ENCODE measurements at regions not wholly inside any gene's neighbourhood (a gene's known extent, or its start where the extent isn't known, plus 50 kb on each side); places are given as distances from the start of the nearest gene placed in this dataset.
"Not testable (repeated sequence)": the region's sequence is repeated elsewhere in the genome, so short reads cannot be mapped to it uniquely, and the experiment has no call there.

GRCh38 chr4:177791188-177791587 is 349.0 kb upstream of the AGA start:
- DNase-seq (ENCODE audit: low read depth in 4 of 4, low spot score in 3 of 4): no peak

- no peak for DNase-seq (ENCODE audit: low read depth in 4 of 4, low spot score in 3 of 4)
Measured at GRCh38 chr4:177796841-177797240, 354.6 kb upstream of the AGA start.

- DNase-seq (ENCODE audit: low read depth in 4 of 4, low spot score in 3 of 4): no peak
Measured at GRCh38 chr4:177798161-177798560, 355.9 kb upstream of the AGA start.

GRCh38 chr4:177802162-177802561 is 359.9 kb upstream of the AGA start:
- DNase-seq (ENCODE audit: low read depth in 4 of 4, low spot score in 3 of 4): no peak

GRCh38 chr4:177802661-177803060 is 360.4 kb upstream of the AGA start:
- DNase-seq (ENCODE audit: low read depth in 4 of 4, low spot score in 3 of 4): no peak

GRCh38 chr4:177803151-177803550 is 360.9 kb upstream of the AGA start:
- no peak for DNase-seq (ENCODE audit: low read depth in 4 of 4, low spot score in 3 of 4)

- DNase-seq (ENCODE audit: low read depth in 4 of 4, low spot score in 3 of 4): no peak
Measured at GRCh38 chr4:177809791-177810190, 367.6 kb upstream of the AGA start.

- DNase-seq (ENCODE audit: low read depth in 4 of 4, low spot score in 3 of 4): no peak
Measured at GRCh38 chr4:177810220-177810619, 368.0 kb upstream of the AGA start.

- not testable (repeated sequence) for DNase-seq (ENCODE audit: low read depth in 4 of 4, low spot score in 3 of 4)
Measured at GRCh38 chr4:177818392-177818791, 376.2 kb upstream of the AGA start.

- no peak for DNase-seq (ENCODE audit: low read depth in 4 of 4, low spot score in 3 of 4)
Measured at GRCh38 chr4:177826973-177827372, 384.7 kb upstream of the AGA start.

- DNase-seq (ENCODE audit: low read depth in 4 of 4, low spot score in 3 of 4): no peak
Measured at GRCh38 chr4:177841258-177841657, 399.0 kb upstream of the AGA start.

- no peak for DNase-seq (ENCODE audit: low read depth in 4 of 4, low spot score in 3 of 4)
Measured at GRCh38 chr4:177853229-177853628, 411.0 kb upstream of the AGA start.

- no peak for DNase-seq (ENCODE audit: low read depth in 4 of 4, low spot score in 3 of 4)
Measured at GRCh38 chr4:177855507-177856197, 413.4 kb upstream of the AGA start.

- DNase-seq (ENCODE audit: low read depth in 4 of 4, low spot score in 3 of 4): peak in 2 of 4 donors; percentile 3 to 6
Measured at GRCh38 chr4:177860171-177860570, 417.9 kb upstream of the AGA start.

GRCh38 chr4:177861551-177862094 is 419.4 kb upstream of the AGA start:
- no peak for DNase-seq (ENCODE audit: low read depth in 4 of 4, low spot score in 3 of 4)

- no peak for DNase-seq (ENCODE audit: low read depth in 4 of 4, low spot score in 3 of 4)
Measured at GRCh38 chr4:177862541-177863176, 420.4 kb upstream of the AGA start.

GRCh38 chr4:177879851-177880250 is 437.6 kb upstream of the AGA start:
- DNase-seq (ENCODE audit: low read depth in 4 of 4, low spot score in 3 of 4): no peak

- DNase-seq (ENCODE audit: low read depth in 4 of 4, low spot score in 3 of 4): no peak
Measured at GRCh38 chr4:177895136-177895535, 452.9 kb upstream of the AGA start.

- no peak for DNase-seq (ENCODE audit: low read depth in 4 of 4, low spot score in 3 of 4)
Measured at GRCh38 chr4:177901786-177902185, 459.5 kb upstream of the AGA start.

GRCh38 chr4:177902386-177902785 is 460.1 kb upstream of the AGA start:
- DNase-seq (ENCODE audit: low read depth in 4 of 4, low spot score in 3 of 4): no peak

- DNase-seq (ENCODE audit: low read depth in 4 of 4, low spot score in 3 of 4): no peak
Measured at GRCh38 chr4:177907736-177908424, 465.6 kb upstream of the AGA start.

- DNase-seq (ENCODE audit: low read depth in 4 of 4, low spot score in 3 of 4): no peak
Measured at GRCh38 chr4:177921715-177922114, 479.5 kb upstream of the AGA start.
